NCI-H1417 (cell line): ENCODE measurements at regions not wholly inside any gene's neighbourhood (a gene's known extent, or its start where the extent isn't known, plus 50 kb on each side); places are given as distances from the start of the nearest gene placed in this dataset.

Source experiments
- DNase-seq, 3 experiments: peaks; one replicate each; lab custom pipeline; 2025; lab: John Stamatoyannopoulos, UW

- no peak for DNase-seq
These were observed 107.2 kb upstream of the DUSP10 start for GRCh38 chr1:221849110-221849509.

GRCh38 chr1:221847676-221848075, 105.8 kb upstream of the DUSP10 start:
- no peak for DNase-seq

GRCh38 chr1:221845650-221846371, 103.9 kb upstream of the DUSP10 start:
- peak in 2 of 3 experiments; percentile 20 to 51 for DNase-seq

- DNase-seq, result no peak
These were observed 100.1 kb upstream of the DUSP10 start for GRCh38 chr1:221841983-221842335.

GRCh38 chr1:221841251-221841982, 99.5 kb upstream of the DUSP10 start:
- DNase-seq, result no peak

GRCh38 chr1:221840511-221841243, 98.8 kb upstream of the DUSP10 start:
- no peak for DNase-seq

GRCh38 chr1:221839782-221840395, 98.0 kb upstream of the DUSP10 start:
- DNase-seq, result no peak

- DNase-seq, result no peak
These were observed 97.4 kb upstream of the DUSP10 start for GRCh38 chr1:221839321-221839720.

GRCh38 chr1:221837896-221838295, 96.0 kb upstream of the DUSP10 start:
- DNase-seq, result no peak

GRCh38 chr1:221834698-221835513, 93.0 kb upstream of the DUSP10 start:
- DNase-seq, result no peak

- DNase-seq, result no peak
These were observed 90.7 kb upstream of the DUSP10 start for GRCh38 chr1:221832617-221833016.

GRCh38 chr1:221832151-221832550, 90.3 kb upstream of the DUSP10 start:
- DNase-seq, result no peak

GRCh38 chr1:221829327-221830015, 87.6 kb upstream of the DUSP10 start:
- DNase-seq, result no peak

GRCh38 chr1:221827307-221827642, 85.4 kb upstream of the DUSP10 start:
- DNase-seq, result no peak

- DNase-seq, result no peak
These were observed 83.0 kb upstream of the DUSP10 start for GRCh38 chr1:221824909-221825308.

- no peak for DNase-seq
These were observed 82.1 kb upstream of the DUSP10 start for GRCh38 chr1:221824025-221824424.

- no peak for DNase-seq
These were observed 81.7 kb upstream of the DUSP10 start for GRCh38 chr1:221823561-221823960.

- no peak for DNase-seq
These were observed 81.3 kb upstream of the DUSP10 start for GRCh38 chr1:221823149-221823548.

- DNase-seq, result peak in 1 of 3 experiments; percentile 21
These were observed 80.7 kb upstream of the DUSP10 start for GRCh38 chr1:221822591-221822990.

GRCh38 chr1:221816899-221817298, 75.0 kb upstream of the DUSP10 start:
- DNase-seq, result no peak

- no peak for DNase-seq
These were observed 73.8 kb upstream of the DUSP10 start for GRCh38 chr1:221815660-221816059.
